ENCODE measurements at regions not wholly inside any gene's neighbourhood (a gene's known extent, or its start where the extent isn't known, plus 50 kb on each side); places are given as distances from the start of the nearest gene placed in this dataset.

DNA sequence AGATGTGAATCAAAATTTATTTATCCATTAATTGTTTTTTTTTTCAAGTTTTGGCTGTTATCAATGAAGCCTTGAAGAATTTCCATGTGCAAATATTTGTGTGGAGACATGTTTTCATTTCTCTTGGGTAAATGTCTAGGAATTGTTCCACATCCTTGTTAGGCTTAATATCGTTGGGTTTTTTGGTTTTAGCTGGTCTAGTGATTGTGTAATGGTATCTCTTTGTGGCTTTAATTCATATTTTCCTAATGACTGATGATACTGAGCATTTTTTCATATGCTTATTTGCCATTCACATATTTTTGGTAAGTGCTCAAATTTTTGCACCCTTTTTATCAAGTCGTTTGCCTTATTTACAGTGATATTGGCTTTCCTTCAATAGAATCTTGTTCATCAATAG is 250.3 kb upstream of the EPHA4 start:
- no peak for DNase-seq (ENCODE audit: low read depth)

DNA sequence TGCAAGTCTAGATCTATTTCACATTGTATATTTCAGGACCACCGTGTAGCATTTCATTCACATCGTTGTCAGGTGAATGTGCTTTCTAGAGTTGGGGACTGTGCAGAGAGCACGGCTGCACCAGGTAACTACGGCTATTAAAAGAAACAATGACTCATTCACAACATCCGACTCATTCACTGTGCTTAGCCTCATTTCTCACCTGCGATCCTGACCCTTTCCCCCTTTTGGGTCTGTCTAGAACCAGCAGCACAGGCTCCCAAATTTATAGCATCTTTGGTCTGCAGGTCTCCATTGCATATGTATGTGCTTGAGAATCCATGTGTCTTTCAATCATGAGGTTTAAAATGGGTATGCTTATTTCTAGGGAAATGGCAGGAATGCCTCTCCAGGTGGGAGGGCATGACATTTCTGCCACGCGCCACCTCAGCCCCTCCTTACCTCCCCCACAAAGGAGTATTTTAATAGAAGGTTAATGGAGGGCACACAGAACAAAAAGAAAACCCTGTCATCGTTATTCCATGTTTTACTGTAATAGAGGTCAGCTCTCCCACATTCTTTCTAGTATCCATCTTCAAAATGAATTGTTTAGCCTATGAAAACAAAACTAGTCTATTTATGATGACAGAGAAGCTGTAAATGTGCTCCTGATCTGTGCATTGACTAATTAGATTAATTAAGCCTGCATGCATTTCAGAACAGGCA is 246.7 kb upstream of the EPHA4 start:
- no peak for DNase-seq (ENCODE audit: low read depth)

DNA sequence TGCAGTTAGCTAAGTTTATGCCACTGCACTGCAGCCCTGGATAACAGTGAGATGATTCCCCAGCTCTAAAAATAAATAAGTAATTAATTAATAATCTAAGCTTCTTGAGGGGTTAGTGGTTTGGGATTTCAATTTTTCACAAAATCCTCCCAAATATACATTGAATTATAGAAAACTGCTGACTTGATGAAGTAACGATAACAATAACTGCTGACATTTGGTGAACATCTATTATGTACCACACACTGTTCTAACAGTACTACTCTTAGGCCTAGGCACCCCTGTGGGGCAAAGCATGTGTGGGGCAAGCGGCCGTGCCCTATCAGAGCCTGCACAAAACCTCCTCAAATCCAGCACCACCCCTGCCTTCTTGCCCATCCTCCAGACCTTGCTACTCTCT is 245.8 kb upstream of the EPHA4 start:
- DNase-seq (ENCODE audit: low read depth): no peak

- peak; percentile 16 for DNase-seq (ENCODE audit: low read depth)
Observed at GRCh38 chr2:221817052-221817451, 244.9 kb upstream of the EPHA4 start.

- no peak for DNase-seq (ENCODE audit: low read depth)
Observed at GRCh38 chr2:221816566-221816965, 244.5 kb upstream of the EPHA4 start.

GRCh38 chr2:221810650-221811049 is 238.5 kb upstream of the EPHA4 start:
- DNase-seq (ENCODE audit: low read depth): no peak

DNA sequence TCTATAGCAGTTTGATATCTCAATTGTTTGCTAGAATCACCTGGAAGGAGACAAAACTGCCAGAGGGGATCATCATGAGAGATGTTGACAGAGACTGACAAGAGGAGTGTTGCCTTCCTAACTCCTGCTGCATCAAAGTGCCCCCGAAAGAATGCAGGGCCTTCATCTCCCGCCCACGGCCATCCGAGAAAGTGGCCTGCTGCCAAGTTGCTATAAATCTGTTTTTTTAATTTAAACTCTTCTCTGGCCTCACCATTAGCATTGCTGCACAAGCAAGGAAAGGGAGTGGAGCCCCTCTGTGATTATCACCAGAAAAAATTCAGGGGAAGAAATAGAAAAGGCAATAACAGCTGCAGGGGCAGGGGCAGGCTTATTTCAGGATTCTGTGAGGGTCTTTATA is 238.1 kb upstream of the EPHA4 start:
- no peak for DNase-seq (ENCODE audit: low read depth)

DNA sequence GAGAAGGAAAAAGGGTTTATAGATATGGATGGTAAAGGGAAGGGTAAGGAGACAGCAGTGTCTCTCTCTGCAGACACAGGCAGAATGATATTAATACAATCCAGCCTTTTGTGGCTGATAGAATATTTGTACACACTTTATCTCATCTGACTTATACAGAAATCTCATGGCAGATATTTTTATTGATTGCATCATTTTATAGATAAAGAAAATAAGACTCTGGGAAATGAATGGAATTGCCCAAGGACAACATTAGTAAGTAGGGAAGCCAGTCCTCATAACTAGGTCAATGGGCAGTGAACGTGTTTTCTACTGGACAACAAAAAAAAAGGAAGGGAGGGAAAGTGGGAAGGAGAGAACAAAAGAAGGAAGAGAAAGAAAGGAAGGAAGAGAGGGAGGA is 236.4 kb upstream of the EPHA4 start:
- DNase-seq (ENCODE audit: low read depth): no peak

GRCh38 chr2:221807706-221808105 is 235.6 kb upstream of the EPHA4 start:
- DNase-seq (ENCODE audit: low read depth): no peak

DNA sequence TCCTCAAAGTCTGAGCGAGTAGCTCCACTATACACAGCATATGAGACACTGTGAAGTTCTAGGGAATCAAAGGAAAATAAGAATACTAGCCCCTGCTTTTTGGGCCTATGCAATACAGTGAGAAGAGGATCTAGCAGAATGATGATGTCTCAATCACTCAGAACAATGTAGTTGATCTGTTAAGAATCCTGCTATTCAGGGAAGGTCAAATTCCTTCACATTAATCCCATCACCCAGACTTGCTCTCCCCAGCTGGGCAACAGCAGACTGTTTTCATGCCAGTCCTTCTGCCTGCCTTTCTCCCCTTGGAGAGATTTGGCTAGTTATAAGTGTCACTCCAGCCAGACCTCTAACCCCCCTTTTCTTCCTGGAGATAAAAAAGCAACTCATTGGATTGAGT is 230.0 kb upstream of the EPHA4 start:
- DNase-seq (ENCODE audit: low read depth): no peak

GRCh38 chr2:221792971-221793521 is 220.9 kb upstream of the EPHA4 start:
- DNase-seq (ENCODE audit: low read depth): no peak

GRCh38 chr2:221791844-221792243 is 219.7 kb upstream of the EPHA4 start:
- DNase-seq (ENCODE audit: low read depth): peak; percentile 10

DNA sequence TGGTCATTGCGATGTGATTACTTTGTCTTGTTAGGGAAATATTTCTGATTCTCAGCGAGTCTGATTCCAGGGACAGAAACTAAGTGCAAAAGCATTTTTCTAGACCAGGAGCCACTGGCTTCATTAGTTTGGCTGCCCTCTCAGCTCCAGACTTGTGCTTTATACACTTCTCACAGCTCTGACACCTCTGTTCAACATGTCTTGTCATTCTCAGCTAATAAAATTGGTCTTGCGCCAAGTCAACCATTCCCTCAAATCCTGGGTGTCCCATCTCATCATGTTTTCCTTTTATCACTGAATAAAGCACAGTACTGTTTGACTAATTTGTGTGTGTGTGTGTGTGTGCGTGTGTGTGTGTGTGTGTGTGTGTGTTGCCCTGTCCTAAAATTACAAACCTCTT is 215.5 kb upstream of the EPHA4 start:
- no peak for DNase-seq (ENCODE audit: low read depth)

GRCh38 chr2:221786297-221786926 is 214.3 kb upstream of the EPHA4 start:
- DNase-seq (ENCODE audit: low read depth): no peak

- DNase-seq (ENCODE audit: low read depth): peak; percentile 43
Observed at GRCh38 chr2:221780281-221780688, 208.2 kb upstream of the EPHA4 start.

GRCh38 chr2:221779614-221780067 is 207.5 kb upstream of the EPHA4 start:
- peak; percentile 1 for DNase-seq (ENCODE audit: low read depth)

DNA sequence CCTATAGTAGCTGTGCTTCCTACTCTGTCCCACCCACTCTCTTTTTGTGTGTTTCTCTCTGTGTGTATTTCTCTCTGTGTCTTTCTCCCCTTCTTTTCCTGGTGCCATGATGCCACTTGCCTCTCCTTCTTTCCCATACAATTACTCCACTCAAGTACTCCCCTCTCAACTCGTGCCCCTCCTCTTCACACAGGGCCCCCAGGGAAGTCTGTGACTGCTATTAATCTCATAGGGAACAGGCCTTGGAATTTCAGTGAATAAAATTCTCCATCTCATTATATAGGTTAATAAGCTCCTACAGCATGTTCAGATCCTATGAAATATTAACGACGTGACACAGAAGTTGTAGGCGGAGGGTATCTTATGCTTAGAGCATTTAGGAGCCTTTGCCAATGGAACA is 205.9 kb upstream of the EPHA4 start:
- DNase-seq (ENCODE audit: low read depth): no peak

GRCh38 chr2:221777119-221777518 is 205.0 kb upstream of the EPHA4 start:
- DNase-seq (ENCODE audit: low read depth): no peak

- DNase-seq (ENCODE audit: low read depth): no peak
Observed at GRCh38 chr2:221775096-221775495, 203.0 kb upstream of the EPHA4 start.

DNA sequence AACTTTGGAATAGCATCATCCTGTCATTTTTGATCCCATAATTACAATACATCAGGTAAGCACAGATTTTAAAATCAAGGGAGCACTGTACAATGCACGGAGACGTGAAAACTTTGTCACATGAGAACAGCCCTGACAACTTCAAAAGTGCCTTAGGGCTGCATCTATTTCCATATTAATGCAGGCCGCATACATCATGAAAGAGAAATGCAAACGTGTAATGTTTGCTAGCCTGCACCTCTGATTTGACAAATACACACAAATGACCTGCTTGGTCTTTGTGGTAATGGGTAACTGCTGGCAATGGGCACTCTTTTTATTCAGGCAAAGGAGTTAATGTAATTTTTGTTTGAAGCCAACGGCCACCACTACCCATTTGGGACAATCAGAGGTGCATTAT is 202.0 kb upstream of the EPHA4 start:
- no peak for DNase-seq (ENCODE audit: low read depth)

DNA sequence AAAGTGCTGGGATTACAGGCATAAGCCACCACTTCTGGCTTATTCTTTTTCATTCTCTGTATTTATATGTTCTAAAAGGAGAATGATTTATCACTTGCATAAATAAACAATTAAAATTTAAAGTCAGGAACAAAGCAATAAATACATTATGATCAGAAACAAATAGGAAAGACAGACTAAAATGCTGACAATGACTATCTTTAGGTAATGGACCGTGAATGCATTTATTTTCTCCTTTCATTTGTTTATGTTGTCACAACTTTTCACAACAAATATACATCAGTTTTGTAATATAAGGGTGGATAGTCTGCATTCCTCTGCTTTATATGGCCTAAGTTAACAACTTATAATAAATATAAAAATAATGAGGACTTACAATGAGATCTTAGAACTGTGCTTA is 199.2 kb upstream of the EPHA4 start:
- DNase-seq (ENCODE audit: low read depth): no peak

GRCh38 chr2:221767106-221768012 is 195.3 kb upstream of the EPHA4 start:
- no peak for DNase-seq (ENCODE audit: low read depth)

DNA sequence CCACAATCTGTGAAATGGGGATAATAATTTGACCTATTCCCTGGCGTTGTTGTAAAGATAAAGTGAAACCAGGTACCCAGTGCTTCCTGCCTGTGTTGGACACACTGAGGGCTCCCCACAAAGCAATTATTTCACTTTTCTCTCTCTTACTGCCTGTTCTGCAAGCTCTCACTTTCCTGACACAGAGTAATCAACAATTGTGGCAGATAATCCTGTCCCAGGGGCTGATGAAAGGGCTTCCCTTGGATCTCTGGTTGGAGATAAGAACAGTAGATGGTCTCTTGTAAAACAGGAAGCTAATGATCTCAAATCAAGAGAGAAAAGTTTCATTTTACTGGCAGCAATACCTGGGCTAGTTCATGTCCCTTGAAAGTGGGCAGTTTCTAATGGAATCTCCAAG is 190.4 kb upstream of the EPHA4 start:
- no peak for DNase-seq (ENCODE audit: low read depth)
